Endodermal cell (in vitro differentiated cells): ENCODE measurements at regions not wholly inside any gene's neighbourhood (a gene's known extent, or its start where the extent isn't known, plus 50 kb on each side); places are given as distances from the start of the nearest gene placed in this dataset.
"Not testable (repeated sequence)": the region's sequence is repeated elsewhere in the genome, so short reads cannot be mapped to it uniquely, and the experiment has no call there.

Source experiments
- DNase-seq: peaks from one replicate; pipeline ENCODE4 v3.0.0-alpha.2; 2017
- H3K27ac ChIP-seq: 2 replicates; pipeline ENCODE4 v1.5.1; 2013; ENCODE audit warnings: mild to moderate bottlenecking, low read depth, low read length, moderate library complexity
- H3K27me3 ChIP-seq: 2 replicates; pipeline ENCODE4 v1.6.1; 2013; ENCODE audit warnings: mild to moderate bottlenecking, low read length, moderate library complexity; ENCODE audit not compliant: insufficient read depth, control insufficient read depth, poor library complexity, severe bottlenecking
- H3K36me3 ChIP-seq: 2 replicates; pipeline ENCODE4 v1.7.0; 2013; ENCODE audit warnings: mild to moderate bottlenecking, low read length, moderate library complexity; ENCODE audit not compliant: control insufficient read depth, insufficient read depth
- H3K4me1 ChIP-seq: one replicate; pipeline ENCODE4 v1.7.0; 2013; ENCODE audit warnings: low read length; ENCODE audit not compliant: control insufficient read depth, insufficient read depth
- H3K4me3 ChIP-seq: 2 replicates; pipeline ENCODE4 v1.5.1; 2013; ENCODE audit warnings: mild to moderate bottlenecking, low read length, moderate library complexity
- H3K9ac ChIP-seq: 2 replicates; pipeline ENCODE4 v1.6.1; 2013; ENCODE audit warnings: mild to moderate bottlenecking, low read length, moderate library complexity; ENCODE audit not compliant: poor library complexity, severe bottlenecking; ENCODE audit errors: extremely low read depth
- H3K9me3 ChIP-seq: 2 replicates; pipeline ENCODE4 v1.6.1; 2013; ENCODE audit warnings: mild to moderate bottlenecking, low read length, moderate library complexity; ENCODE audit not compliant: control insufficient read depth
- H3K27ac Mint-ChIP-seq: 2 replicates; pipeline ENCODE4 v1.8.0; 2020; ENCODE audit warnings: mixed read lengths
- H3K27me3 Mint-ChIP-seq: 2 replicates; pipeline ENCODE4 v1.8.0; 2021; ENCODE audit warnings: mild to moderate bottlenecking, mixed read lengths; ENCODE audit not compliant: insufficient read depth
- H3K36me3 Mint-ChIP-seq: 2 replicates; pipeline ENCODE4 v1.8.0; 2020; ENCODE audit warnings: low read depth, mixed read lengths
- H3K4me1 Mint-ChIP-seq: 2 replicates; pipeline ENCODE4 v1.8.0; 2020; ENCODE audit warnings: mixed read lengths
- H3K4me3 Mint-ChIP-seq: 2 replicates; pipeline ENCODE4 v1.8.0; 2020; ENCODE audit warnings: mild to moderate bottlenecking, moderate library complexity, mixed read lengths
- H3K9me3 Mint-ChIP-seq: 2 replicates; pipeline ENCODE4 v1.8.0; 2020; ENCODE audit warnings: mild to moderate bottlenecking, mixed read lengths
- WGBS, 2 experiments: methylation state at CpG; one replicate each; pipeline versions ENCODE4 v1.1.5 to v1.1.7; 2013; ENCODE audit warnings: missing lambda C conversion rate in 2 of 2, mixed read lengths in 1 of 2; ENCODE audit not compliant: insufficient coverage in 1 of 2, insufficient read length in 1 of 2; 5-methylcytosine and 5-hydroxymethylcytosine counted together
- TF ChIP-seq, protein P1 (sequence below): fragments of 200-600 bp; sonication (generic); conservative IDR thresholded peaks from 2 replicates; pipeline ENCODE4 v1.5.0; 2021; ENCODE audit warnings: antibody characterized with exemption, mild to moderate bottlenecking

GRCh38 chr15:36186376-36186775, 393.1 kb upstream of the CDIN1 start:
- no peaks in the 10 kb centered on the region for H3K27me3 ChIP-seq
- H3K27ac ChIP-seq: no peak overlapping the region
- Mint-ChIP-seq H3K9me3 (no peaks in the 10 kb centered on the region), H3K4me3 (no peak overlapping the region), H3K27me3 (no peaks in the 10 kb centered on the region), H3K36me3 (no peaks in the 10 kb centered on the region), H3K27ac (no peak overlapping the region), H3K4me1 (no peaks in the 10 kb centered on the region)
- H3K4me1 ChIP-seq: no peaks in the 10 kb centered on the region
- no peak overlapping the region for H3K4me3 ChIP-seq
- no peak for DNase-seq
- no peaks in the 10 kb centered on the region for H3K36me3 ChIP-seq
- TF ChIP-seq, protein P1, sequence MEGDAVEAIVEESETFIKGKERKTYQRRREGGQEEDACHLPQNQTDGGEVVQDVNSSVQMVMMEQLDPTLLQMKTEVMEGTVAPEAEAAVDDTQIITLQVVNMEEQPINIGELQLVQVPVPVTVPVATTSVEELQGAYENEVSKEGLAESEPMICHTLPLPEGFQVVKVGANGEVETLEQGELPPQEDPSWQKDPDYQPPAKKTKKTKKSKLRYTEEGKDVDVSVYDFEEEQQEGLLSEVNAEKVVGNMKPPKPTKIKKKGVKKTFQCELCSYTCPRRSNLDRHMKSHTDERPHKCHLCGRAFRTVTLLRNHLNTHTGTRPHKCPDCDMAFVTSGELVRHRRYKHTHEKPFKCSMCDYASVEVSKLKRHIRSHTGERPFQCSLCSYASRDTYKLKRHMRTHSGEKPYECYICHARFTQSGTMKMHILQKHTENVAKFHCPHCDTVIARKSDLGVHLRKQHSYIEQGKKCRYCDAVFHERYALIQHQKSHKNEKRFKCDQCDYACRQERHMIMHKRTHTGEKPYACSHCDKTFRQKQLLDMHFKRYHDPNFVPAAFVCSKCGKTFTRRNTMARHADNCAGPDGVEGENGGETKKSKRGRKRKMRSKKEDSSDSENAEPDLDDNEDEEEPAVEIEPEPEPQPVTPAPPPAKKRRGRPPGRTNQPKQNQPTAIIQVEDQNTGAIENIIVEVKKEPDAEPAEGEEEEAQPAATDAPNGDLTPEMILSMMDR: no peak
- no peak overlapping the region for H3K9ac ChIP-seq
- WGBS, 2 experiments: 80 to 100% methylated on average over 1 of the region's 1 CpG
- no peaks in the 10 kb centered on the region for H3K9me3 ChIP-seq

GRCh38 chr15:36191459-36191858, 388.0 kb upstream of the CDIN1 start:
- H3K4me3 Mint-ChIP-seq: no peak overlapping the region
- H3K4me1 ChIP-seq: no peaks in the 10 kb centered on the region
- H3K9ac ChIP-seq: no peak overlapping the region
- H3K27me3 ChIP-seq: no peaks in the 10 kb centered on the region
- no peaks in the 10 kb centered on the region for H3K9me3 ChIP-seq
- no peaks in the 10 kb centered on the region for H3K36me3 ChIP-seq
- no peaks in the 10 kb centered on the region for H3K4me1 Mint-ChIP-seq
- no peaks in the 10 kb centered on the region for H3K27me3 Mint-ChIP-seq
- no peak overlapping the region for H3K4me3 ChIP-seq
- peaks cover 6% of the 10 kb centered on the region for H3K9me3 Mint-ChIP-seq
- H3K36me3 Mint-ChIP-seq: no peaks in the 10 kb centered on the region
- no peak for DNase-seq
- no peak overlapping the region for H3K27ac Mint-ChIP-seq
- TF ChIP-seq, protein P1: no peak
- H3K27ac ChIP-seq: no peak overlapping the region

GRCh38 chr15:36195361-36196007, 383.9 kb upstream of the CDIN1 start:
- H3K36me3 Mint-ChIP-seq, H3K27me3 Mint-ChIP-seq, H3K27ac ChIP-seq, H3K9me3 Mint-ChIP-seq, H3K36me3 ChIP-seq, H3K4me3 Mint-ChIP-seq, H3K9ac ChIP-seq, H3K4me3 ChIP-seq, H3K9me3 ChIP-seq, H3K4me1 Mint-ChIP-seq, DNase-seq, H3K27ac Mint-ChIP-seq, H3K4me1 ChIP-seq, H3K27me3 ChIP-seq: not testable (repeated sequence)
- WGBS, 2 experiments: 91 to 96% methylated on average over 9 to 28 of the region's 30 CpGs
